Pancreas (tissue), 10 donors: ENCODE measurements at regions not wholly inside any gene's neighbourhood (a gene's known extent, or its start where the extent isn't known, plus 50 kb on each side); places are given as distances from the start of the nearest gene placed in this dataset.

ENCODE experiments used
- ATAC-seq, 4 donors: fragments of 200-7000 bp; cut with Tn5 transposase; one replicate each; pipeline versions ENCODE4 v1.8.0 to v1.9.1; 2020; ENCODE audit warnings: mild to moderate bottlenecking in 4 of 4, moderate library complexity in 4 of 4
- DNase-seq, 6 donors: peaks; one replicate each; pipeline ENCODE4 v3.0.0-alpha.2; 2020
- FAIRE-seq: peaks from 2 replicates; lab custom pipeline; 2012; peaks lifted over from hg19 to GRCh38; lab: Jason Lieb, UNC
- H3K27ac ChIP-seq, 4 donors: fragments of 200-600 bp; sonication (generic); 1 replicate in 3 of 4; 2 replicates in 1 of 4; pipeline versions ENCODE4 v1.5.0 to v1.8.0; 2020
- H3K27me3 ChIP-seq, 4 donors: fragments of 200-600 bp; one replicate each; pipeline ENCODE4 v1.8.0; 2021
- H3K36me3 ChIP-seq, 3 donors: fragments of 200-600 bp; sonication (generic) in 1 of 3; one replicate each; pipeline versions ENCODE4 v1.5.0 to v1.8.0; 2020 to 2021
- H3K4me1 ChIP-seq, 3 donors: fragments of 200-600 bp; one replicate each; pipeline ENCODE4 v1.8.0; 2021
- H3K4me3 ChIP-seq, 4 donors: fragments of 200-600 bp; sonication (generic) in 2 of 4; one replicate each; pipeline versions ENCODE4 v1.5.0 to v1.8.0; 2020 to 2021
- H3K9me3 ChIP-seq, 4 donors: fragments of 200-600 bp; one replicate each; pipeline ENCODE4 v1.8.0; 2021
- WGBS, 2 donors: extraction: QIAGEN DNeasy Blood & Tissue Kit; methylation state at CpG; one replicate each; pipeline ENCODE4 v1.1.7; 2013; 5-methylcytosine and 5-hydroxymethylcytosine counted together
- intact Hi-C, 3 donors: fragments of 100-400 bp; cut with DNase I; formaldehyde crosslinking; loops; one replicate each; pipeline versions ENCODE4 v1.11.1 to v1.14.2; 2022
- TF ChIP-seq, protein P1 (sequence below), 4 donors: fragments of 200-600 bp; sonication (generic) in 3 of 4; IDR thresholded peaks; one replicate each; pipeline versions ENCODE4 v1.5.0 to v1.8.0; 2021; ENCODE audit warnings: antibody characterized with exemption in 4 of 4
- donor health status: healthy with polysubstance abuse.
- donor health status: DM: no; HTN: no; CAD: no; lungs with moderate emphysema.
- donor health status: DM: no; HTN: no; CAD: no.
- donor health status: control.
- donor health status: control.
- donor health status: Bipolar disorder and iron deficiency.
- donor health status: DM: yes; HTN: yes; CAD: no.
- donor health status: DM: no; HTN: no; CAD: no.
- donor health status: DM: no; HTN: no; CAD: no.
- donor health status: DM: yes; HTN: yes; CAD: no.

DNA sequence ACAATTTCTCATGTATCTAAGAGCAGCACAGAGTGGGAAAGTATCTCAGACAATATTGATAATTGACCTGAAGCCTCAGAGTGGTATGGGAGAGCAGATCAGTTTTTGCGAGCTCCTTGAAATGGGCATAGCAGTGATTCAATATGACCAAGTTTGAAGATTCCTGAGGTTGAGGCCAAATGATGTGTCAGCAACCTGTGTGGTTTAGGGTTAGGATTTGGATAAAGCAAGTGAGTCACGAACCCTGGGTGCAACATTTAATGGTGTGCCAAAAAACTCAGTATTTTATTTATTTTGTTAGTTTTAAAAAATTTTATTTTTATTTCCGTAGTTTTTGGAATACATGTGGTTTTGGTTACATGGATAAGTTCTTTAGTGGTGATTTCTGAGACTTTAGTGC is 92.5 kb upstream of the C21orf91 start:
- TF ChIP-seq, protein P1, sequence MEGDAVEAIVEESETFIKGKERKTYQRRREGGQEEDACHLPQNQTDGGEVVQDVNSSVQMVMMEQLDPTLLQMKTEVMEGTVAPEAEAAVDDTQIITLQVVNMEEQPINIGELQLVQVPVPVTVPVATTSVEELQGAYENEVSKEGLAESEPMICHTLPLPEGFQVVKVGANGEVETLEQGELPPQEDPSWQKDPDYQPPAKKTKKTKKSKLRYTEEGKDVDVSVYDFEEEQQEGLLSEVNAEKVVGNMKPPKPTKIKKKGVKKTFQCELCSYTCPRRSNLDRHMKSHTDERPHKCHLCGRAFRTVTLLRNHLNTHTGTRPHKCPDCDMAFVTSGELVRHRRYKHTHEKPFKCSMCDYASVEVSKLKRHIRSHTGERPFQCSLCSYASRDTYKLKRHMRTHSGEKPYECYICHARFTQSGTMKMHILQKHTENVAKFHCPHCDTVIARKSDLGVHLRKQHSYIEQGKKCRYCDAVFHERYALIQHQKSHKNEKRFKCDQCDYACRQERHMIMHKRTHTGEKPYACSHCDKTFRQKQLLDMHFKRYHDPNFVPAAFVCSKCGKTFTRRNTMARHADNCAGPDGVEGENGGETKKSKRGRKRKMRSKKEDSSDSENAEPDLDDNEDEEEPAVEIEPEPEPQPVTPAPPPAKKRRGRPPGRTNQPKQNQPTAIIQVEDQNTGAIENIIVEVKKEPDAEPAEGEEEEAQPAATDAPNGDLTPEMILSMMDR (IDR thresholded peaks at IDR 0.05): no peak
- ATAC-seq: no peak
- no peaks in the 10 kb centered on the region for H3K36me3 ChIP-seq
- 68 to 78% methylated on average over 3 of the region's 3 CpGs for WGBS, 2 donors
- intact Hi-C loops: no loop called here
- H3K27ac ChIP-seq: no peak overlapping the region
- H3K9me3 ChIP-seq: no peaks in the 10 kb centered on the region
- H3K4me1 ChIP-seq: no peaks in the 10 kb centered on the region
- no peak for DNase-seq
- no peak overlapping the region for H3K4me3 ChIP-seq
- FAIRE-seq: no peak
- H3K27me3 ChIP-seq: no peaks in the 10 kb centered on the region

DNA sequence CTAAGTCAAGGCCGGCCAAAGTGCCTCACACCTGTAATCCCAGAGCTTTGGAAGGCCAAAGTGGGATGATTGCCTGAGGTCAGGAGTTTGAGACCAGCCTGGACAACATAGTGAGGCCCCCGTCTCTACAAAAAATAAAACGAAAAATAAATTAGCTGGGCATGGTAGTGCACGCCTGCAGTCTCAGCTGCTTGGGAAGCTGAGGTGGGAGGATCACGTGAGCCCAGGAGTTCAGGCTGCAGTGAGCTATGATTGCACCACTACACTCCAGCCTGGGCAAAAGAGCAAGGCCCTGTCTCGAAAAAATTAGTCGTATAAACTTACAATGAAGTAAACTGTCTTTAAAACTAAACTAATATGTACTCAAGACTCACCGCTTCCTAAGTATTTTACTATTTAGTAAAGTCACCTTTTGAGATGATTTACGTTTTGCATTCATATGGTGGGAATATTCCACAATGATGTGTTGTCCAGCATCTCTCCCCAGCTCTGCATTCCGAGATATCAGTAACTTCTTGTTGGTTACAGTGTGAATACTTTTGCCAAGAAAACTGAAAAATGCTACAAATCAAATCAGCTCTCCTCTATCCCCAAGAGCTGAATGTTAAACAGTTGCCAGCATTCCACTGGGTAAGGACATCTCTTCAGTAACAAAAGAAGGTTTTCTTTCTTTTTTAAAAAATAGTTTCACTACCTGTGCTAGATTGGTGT is 84.9 kb upstream of the C21orf91 start:
- no peaks in the 10 kb centered on the region for H3K4me1 ChIP-seq
- TF ChIP-seq, protein P1 (IDR thresholded peaks at IDR 0.05): no peak
- intact Hi-C loops: no loop called here
- FAIRE-seq (no peak), ATAC-seq (no peak), DNase-seq (no peak)
- H3K36me3 ChIP-seq: no peaks in the 10 kb centered on the region
- WGBS, 2 donors: 59 to 65% methylated on average over 10 of the region's 10 CpGs
- H3K27me3 ChIP-seq: no peaks in the 10 kb centered on the region
- H3K4me3 ChIP-seq: no peak overlapping the region
- no peaks in the 10 kb centered on the region for H3K9me3 ChIP-seq
- H3K27ac ChIP-seq: no peak overlapping the region

DNA sequence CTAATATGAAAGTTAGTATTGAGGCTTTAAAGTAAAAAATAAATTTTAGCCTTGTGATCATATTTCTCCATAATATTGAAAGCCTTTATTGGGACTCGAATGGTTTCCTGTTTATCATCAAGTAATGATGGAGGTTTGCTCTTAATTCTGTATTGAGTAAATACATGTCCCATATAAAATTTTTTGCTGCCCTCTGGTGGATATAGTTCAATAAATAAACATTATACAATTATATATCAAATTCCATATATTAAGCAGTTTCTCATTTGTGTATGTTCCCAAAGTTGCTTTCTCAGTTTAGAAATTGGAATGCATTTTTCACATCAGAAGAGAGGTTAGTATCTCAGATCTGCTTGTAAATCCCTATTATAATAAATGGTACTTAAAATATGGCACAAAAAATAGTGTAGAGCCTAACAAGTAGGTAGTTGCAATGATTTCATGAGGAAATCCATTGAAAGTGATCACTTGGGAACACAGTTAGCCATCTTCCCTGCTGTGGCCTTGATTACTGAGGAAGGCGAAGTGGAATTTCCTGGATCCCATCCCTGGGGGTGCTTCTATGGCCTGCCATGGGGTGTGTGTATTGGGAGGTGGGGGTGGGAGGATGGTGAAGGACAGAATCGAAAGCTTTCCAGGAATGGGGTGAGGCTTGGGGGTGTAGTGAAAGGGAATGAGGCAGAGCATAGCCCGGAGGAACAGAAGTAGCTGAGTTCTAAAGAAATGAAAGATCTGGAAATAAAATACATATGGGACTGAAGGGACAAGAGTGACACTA is 84.1 kb upstream of the C21orf91 start:
- no peak overlapping the region for H3K27ac ChIP-seq
- no peaks in the 10 kb centered on the region for H3K9me3 ChIP-seq
- H3K4me1 ChIP-seq: no peaks in the 10 kb centered on the region
- no peak overlapping the region for H3K4me3 ChIP-seq
- no peaks in the 10 kb centered on the region for H3K27me3 ChIP-seq
- no peaks in the 10 kb centered on the region for H3K36me3 ChIP-seq
- ATAC-seq (peak in 3 of 4 donors; percentile 45 to 63 (median 59)), FAIRE-seq (peak; percentile 60), DNase-seq (no peak)
- TF ChIP-seq, protein P1 (IDR thresholded peaks at IDR 0.05): no peak
- 44 to 50% methylated on average over 4 of the region's 4 CpGs for WGBS, 2 donors
- intact Hi-C loops: no loop called here

DNA sequence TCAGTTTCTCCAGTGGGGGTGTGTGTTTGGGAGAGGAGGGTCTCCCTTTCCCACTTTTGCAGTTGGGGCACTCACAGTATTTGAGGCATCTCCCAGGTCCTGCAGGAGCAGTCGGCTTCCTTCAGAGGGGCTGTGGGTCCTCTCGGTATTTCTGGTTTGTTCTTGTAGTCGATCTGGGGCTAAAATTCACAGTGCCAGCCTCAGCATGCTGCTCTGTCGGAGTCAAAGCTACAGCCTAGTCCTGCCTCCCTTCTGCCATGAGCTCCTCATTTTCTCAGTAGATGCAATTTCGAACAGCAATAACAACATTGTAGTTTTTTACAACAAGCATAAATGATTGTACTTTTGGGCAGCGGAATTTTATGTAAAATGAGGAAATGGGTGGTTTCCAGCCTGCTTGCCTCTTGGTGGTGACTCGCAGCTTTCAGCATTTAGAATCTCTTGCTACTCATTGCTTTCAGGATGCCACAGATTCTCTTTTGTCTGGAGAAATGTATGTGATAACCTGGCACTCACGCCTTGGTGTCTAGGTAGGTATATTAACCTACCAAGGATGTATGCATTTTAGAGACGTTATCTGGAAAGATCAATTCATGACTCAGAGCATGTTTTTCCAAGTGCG is 82.4 kb upstream of the C21orf91 start:
- Histone ChIP-seq H3K27ac (no peak overlapping the region), H3K9me3 (no peaks in the 10 kb centered on the region), H3K36me3 (no peaks in the 10 kb centered on the region), H3K4me3 (no peak overlapping the region), H3K27me3 (no peaks in the 10 kb centered on the region), H3K4me1 (no peaks in the 10 kb centered on the region)
- FAIRE-seq (no peak), DNase-seq (no peak), ATAC-seq (no peak)
- 65 to 70% methylated on average over 10 of the region's 10 CpGs for WGBS, 2 donors
- intact Hi-C loops: no loop called here
- TF ChIP-seq, protein P1 (IDR thresholded peaks at IDR 0.05): no peak
